RWPE1 (cell line): ENCODE measurements at regions not wholly inside any gene's neighbourhood (a gene's known extent, or its start where the extent isn't known, plus 50 kb on each side); places are given as distances from the start of the nearest gene placed in this dataset.

ENCODE experiments used
- CTCF ChIA-PET: fragments of 350-600 bp; sonication (Branson Sonifier 250); formaldehyde crosslinking; extraction: SDS; loops from one replicate; lab custom pipeline; 2021; lab: Yijun Ruan, JAX
- POLR2A ChIA-PET: fragments of 400-600 bp; formaldehyde crosslinking; extraction: SDS; loops from one replicate; lab custom pipeline; 2020; ENCODE audit warnings: antibody characterized with exemption; ENCODE audit not compliant: low non-redundant PET; lab: Yijun Ruan, JAX
- DNase-seq: peaks from one replicate; pipeline ENCODE4 v3.0.0; 2012; ENCODE audit warnings: low spot score
- H3K27ac ChIP-seq: fragments of 450-650 bp; 2 replicates; pipeline ENCODE4 v1.5.1; 2017
- TF ChIP-seq, protein P1 (sequence below): fragments of 450-650 bp; conservative IDR thresholded peaks from 2 replicates; pipeline ENCODE4 v1.5.1; 2017; ENCODE audit warnings: low read depth, mild to moderate bottlenecking

- no peak overlapping the region for H3K27ac ChIP-seq
- DNase-seq = no peak
- TF ChIP-seq, protein P1, sequence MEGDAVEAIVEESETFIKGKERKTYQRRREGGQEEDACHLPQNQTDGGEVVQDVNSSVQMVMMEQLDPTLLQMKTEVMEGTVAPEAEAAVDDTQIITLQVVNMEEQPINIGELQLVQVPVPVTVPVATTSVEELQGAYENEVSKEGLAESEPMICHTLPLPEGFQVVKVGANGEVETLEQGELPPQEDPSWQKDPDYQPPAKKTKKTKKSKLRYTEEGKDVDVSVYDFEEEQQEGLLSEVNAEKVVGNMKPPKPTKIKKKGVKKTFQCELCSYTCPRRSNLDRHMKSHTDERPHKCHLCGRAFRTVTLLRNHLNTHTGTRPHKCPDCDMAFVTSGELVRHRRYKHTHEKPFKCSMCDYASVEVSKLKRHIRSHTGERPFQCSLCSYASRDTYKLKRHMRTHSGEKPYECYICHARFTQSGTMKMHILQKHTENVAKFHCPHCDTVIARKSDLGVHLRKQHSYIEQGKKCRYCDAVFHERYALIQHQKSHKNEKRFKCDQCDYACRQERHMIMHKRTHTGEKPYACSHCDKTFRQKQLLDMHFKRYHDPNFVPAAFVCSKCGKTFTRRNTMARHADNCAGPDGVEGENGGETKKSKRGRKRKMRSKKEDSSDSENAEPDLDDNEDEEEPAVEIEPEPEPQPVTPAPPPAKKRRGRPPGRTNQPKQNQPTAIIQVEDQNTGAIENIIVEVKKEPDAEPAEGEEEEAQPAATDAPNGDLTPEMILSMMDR = no peak
- CTCF ChIA-PET = no interaction called here
- POLR2A ChIA-PET = no interaction called here
Measured at GRCh38 chr7:70953331-70953741, 178.6 kb upstream of the GALNT17 start.

- POLR2A ChIA-PET = no interaction called here
- no peak for DNase-seq
Measured at GRCh38 chr7:70953796-70954195, 178.1 kb upstream of the GALNT17 start.

GRCh38 chr7:70972693-70973092 is 159.3 kb upstream of the GALNT17 start:
- no peak overlapping the region for H3K27ac ChIP-seq
- ChIA-PET CTCF (no interaction called here), POLR2A (no interaction called here)
- TF ChIP-seq, protein P1 = no peak
- DNase-seq = no peak

More at GRCh38 chr7:70953796-70954195, 178.1 kb upstream of the GALNT17 start:
- CTCF ChIA-PET = no interaction called here
- TF ChIP-seq, protein P1 = no peak
- no peak overlapping the region for H3K27ac ChIP-seq

- TF ChIP-seq, protein P1 = no peak
- POLR2A ChIA-PET = no interaction called here
- CTCF ChIA-PET = no interaction called here
- no peak for DNase-seq
- no peak overlapping the region for H3K27ac ChIP-seq
Measured at GRCh38 chr7:70975754-70976153, 156.2 kb upstream of the GALNT17 start.

GRCh38 chr7:70986297-70986696 is 145.6 kb upstream of the GALNT17 start:
- no peak overlapping the region for H3K27ac ChIP-seq
- TF ChIP-seq, protein P1 = no peak
- ChIA-PET POLR2A (no interaction called here), CTCF (no interaction called here)
- DNase-seq = no peak

GRCh38 chr7:70994176-70994575 is 137.8 kb upstream of the GALNT17 start:
- CTCF ChIA-PET = no interaction called here
- TF ChIP-seq, protein P1 = no peak
- POLR2A ChIA-PET = no interaction called here

GRCh38 chr7:70997261-70997660 is 134.7 kb upstream of the GALNT17 start:
- CTCF ChIA-PET = no interaction called here
- POLR2A ChIA-PET = no interaction called here
- no peak overlapping the region for H3K27ac ChIP-seq

More at GRCh38 chr7:70994176-70994575, 137.8 kb upstream of the GALNT17 start:
- DNase-seq = no peak
- H3K27ac ChIP-seq = no peak overlapping the region

More at GRCh38 chr7:70997261-70997660, 134.7 kb upstream of the GALNT17 start:
- no peak for DNase-seq
- TF ChIP-seq, protein P1 = no peak
